HAP-1 (cell line): ENCODE measurements at regions not wholly inside any gene's neighbourhood (a gene's known extent, or its start where the extent isn't known, plus 50 kb on each side); places are given as distances from the start of the nearest gene placed in this dataset.

Experiments
- DNase-seq, 2 experiments: peaks; one replicate each; pipeline ENCODE4 v3.0.0-alpha.2; 2016 to 2020; ENCODE audit warnings: low spot score in 2 of 2
- H3K27me3 ChIP-seq: fragments of 250-450 bp; sonication (Bioruptor Pico); 2 replicates; pipeline ENCODE4 v1.5.1; 2020; ENCODE audit warnings: low read depth, mild to moderate bottlenecking, moderate library complexity
- H3K36me3 ChIP-seq: fragments of 250-450 bp; sonication (Bioruptor Pico); replicated peaks from 2 replicates; pipeline ENCODE4 v1.5.1; 2020; ENCODE audit warnings: mild to moderate bottlenecking
- H3K4me1 ChIP-seq: fragments of 250-450 bp; sonication (Bioruptor Pico); 2 replicates; pipeline ENCODE4 v1.5.1; 2020; ENCODE audit warnings: mild to moderate bottlenecking
- H3K4me3 ChIP-seq: fragments of 250-450 bp; sonication (Bioruptor Pico); 2 replicates; pipeline ENCODE4 v1.5.1; 2020; ENCODE audit warnings: mild to moderate bottlenecking, moderate library complexity
- H3K9me3 ChIP-seq: fragments of 250-450 bp; sonication (Bioruptor Pico); 2 replicates; pipeline ENCODE4 v1.5.1; 2020; ENCODE audit warnings: mild to moderate bottlenecking, moderate library complexity
- in situ Hi-C: fragments of 300-500 bp; cut with MboI; formaldehyde crosslinking; loops from 3 replicates; pipeline ENCODE4 v1.14.3; 2020; ENCODE audit warnings: low sequenced_read_pairs, inconsistent platforms, mixed read lengths

DNA sequence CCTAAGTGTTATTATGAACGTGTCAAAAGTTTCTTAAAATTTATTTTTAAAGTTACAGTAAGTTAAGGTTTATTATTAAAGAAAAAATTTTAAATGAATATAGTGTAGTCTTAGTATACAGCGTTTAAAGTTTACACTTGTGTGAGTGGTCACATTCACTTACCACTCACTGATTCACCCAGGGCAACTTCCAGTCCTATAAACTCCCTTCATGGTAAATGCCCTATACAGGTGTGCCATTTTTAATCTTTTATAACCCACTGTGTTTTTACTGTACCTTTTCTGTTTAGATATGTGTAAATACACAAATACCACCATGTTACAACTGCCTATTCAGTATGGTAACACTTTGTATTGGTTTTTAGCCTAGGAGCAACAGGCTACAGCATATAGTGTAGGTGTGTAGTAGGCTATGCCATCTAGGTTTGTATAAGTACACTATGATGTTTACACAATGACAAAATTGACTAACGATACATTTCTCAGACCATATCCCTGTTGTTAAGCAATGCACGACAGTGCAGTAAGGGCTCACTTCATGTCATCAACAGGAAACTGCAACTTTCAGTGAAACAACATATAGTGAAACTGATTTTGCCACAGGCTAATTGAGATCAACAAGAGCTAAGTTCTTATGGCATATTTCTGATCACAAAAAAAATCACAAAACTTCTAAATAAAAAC lies 112.0 kb upstream of the TMCC3 start:
- no peak for DNase-seq
- Histone ChIP-seq H3K36me3 (no peaks in the 10 kb centered on the region), H3K4me3 (no peak overlapping the region), H3K4me1 (peaks cover 4% of the 10 kb centered on the region; the same call in 1 of the 2 replicates), H3K27me3 (no peaks in the 10 kb centered on the region), H3K9me3 (no peaks in the 10 kb centered on the region)
- in situ Hi-C loops = loop anchor here (5.0 kb wide), 1 partner anchor 215 kb away; no protein-coding TSS in a partner anchor

DNA sequence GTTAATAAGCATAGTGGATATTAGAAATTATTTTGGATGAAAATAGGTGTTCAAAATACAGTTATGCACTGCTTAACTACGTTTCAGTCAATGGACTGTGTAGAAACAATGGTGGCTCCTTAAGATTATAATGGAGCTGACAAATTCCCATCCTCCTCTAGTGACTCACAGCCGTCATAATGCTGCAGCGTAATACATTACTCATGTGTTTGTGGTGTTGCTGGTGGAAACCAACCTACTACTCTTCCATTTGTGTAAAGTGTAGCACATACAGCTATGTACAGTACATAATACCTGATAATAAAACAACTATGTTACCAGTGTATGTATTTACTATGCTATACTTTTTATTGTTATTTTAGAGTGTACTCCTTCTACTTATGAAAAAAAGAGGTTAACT lies 111.2 kb upstream of the TMCC3 start:
- H3K9me3 ChIP-seq = no peaks in the 10 kb centered on the region
- H3K27me3 ChIP-seq = no peaks in the 10 kb centered on the region
- DNase-seq = no peak
- H3K4me1 ChIP-seq = peaks cover 9% of the 10 kb centered on the region
- H3K36me3 ChIP-seq = no peaks in the 10 kb centered on the region
- no peak overlapping the region for H3K4me3 ChIP-seq
- in situ Hi-C loops = loop anchor here (5.0 kb wide), 1 partner anchor 214 kb away; no protein-coding TSS in a partner anchor

DNA sequence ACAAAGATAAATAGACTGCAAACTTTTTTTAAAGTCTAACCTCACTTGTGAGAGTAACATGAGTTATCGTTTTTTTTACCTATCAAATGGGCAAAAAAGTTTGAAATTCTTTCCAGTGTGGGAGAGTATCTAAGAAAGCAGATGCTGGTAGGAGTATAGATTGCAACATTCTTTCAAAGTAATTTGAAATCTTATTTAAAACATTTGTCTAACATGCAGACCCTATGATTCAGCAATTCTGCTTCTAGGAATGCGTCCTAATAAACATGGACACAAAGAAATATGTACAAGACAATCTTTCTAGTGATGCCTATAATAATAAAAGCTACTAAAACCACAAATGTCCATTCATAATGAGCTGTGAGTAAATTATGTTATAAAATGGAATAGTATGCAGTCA lies 110.4 kb upstream of the TMCC3 start:
- Histone ChIP-seq H3K4me3 (no peak overlapping the region), H3K36me3 (no peaks in the 10 kb centered on the region), H3K9me3 (no peaks in the 10 kb centered on the region), H3K27me3 (no peaks in the 10 kb centered on the region), H3K4me1 (peaks cover 9% of the 10 kb centered on the region)
- in situ Hi-C loops = loop anchor here (5.0 kb wide), 1 partner anchor 213 kb away; no protein-coding TSS in a partner anchor
- no peak for DNase-seq

DNA sequence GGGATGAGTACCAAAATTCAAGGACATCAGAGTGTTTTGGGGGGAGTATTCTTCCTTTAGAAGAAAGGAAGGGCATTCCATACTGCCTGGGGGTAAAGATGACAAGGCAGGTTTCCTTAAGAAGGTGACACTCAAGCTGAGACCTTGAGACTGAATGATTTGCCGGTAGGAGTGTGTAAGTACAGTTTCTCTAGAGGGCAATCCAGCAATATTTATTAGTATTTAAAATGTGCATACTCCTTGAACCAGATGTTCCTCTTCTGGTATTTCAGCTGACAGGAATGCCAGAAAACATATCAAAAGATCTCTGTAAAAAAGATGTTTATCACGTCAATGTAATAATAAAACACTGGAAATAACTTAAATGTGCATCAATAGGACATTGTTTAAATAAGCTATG lies 106.4 kb upstream of the TMCC3 start:
- DNase-seq = no peak
- Histone ChIP-seq H3K9me3 (no peaks in the 10 kb centered on the region), H3K36me3 (no peaks in the 10 kb centered on the region), H3K4me1 (peaks cover 5% of the 10 kb centered on the region), H3K27me3 (no peaks in the 10 kb centered on the region), H3K4me3 (no peak overlapping the region)
- in situ Hi-C loops = no loop called here

DNA sequence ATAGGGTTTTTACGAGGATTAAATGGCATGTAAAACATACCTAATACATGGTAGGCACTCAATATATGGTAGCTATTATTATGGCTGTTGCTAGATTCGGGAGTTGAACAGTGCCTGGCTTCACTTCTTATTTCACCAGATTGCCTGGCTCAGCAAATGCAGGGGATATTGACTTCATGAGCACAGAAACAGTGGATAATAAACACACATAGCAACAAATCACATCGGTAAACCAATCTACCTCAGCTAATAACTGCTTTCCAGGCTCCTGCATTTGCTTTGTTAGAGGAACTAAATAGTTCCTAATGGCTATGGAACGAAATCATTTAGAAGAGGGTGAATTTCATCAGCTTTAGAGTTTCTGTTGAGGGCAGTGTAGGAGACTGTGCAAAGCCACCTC lies 105.2 kb upstream of the TMCC3 start:
- Histone ChIP-seq H3K36me3 (no peaks in the 10 kb centered on the region), H3K9me3 (no peaks in the 10 kb centered on the region), H3K4me1 (peaks cover 5% of the 10 kb centered on the region), H3K27me3 (no peaks in the 10 kb centered on the region), H3K4me3 (no peak overlapping the region)
- no peak for DNase-seq
- in situ Hi-C loops = no loop called here

DNA sequence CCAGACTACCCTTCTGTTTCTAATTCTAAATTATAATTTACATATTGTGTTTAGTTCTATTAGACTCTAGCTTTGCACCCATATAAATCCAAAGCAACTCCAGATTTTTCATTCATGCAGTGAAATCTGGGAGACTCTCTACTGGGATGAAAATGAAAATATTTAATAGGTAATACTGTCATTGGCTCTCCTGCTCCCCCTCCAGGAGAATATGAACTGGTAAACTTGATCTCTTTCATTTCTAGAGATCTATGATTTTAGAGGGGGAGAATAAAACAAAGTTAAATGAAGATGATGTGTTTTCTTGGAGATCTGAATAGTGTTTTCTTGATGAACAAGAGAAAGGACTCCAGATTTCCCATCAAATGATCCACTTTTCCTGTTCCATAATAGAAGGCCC lies 104.3 kb upstream of the TMCC3 start:
- Histone ChIP-seq H3K4me3 (no peak overlapping the region), H3K36me3 (no peaks in the 10 kb centered on the region), H3K4me1 (peaks cover 5% of the 10 kb centered on the region), H3K9me3 (no peaks in the 10 kb centered on the region), H3K27me3 (no peaks in the 10 kb centered on the region)
- DNase-seq = no peak
- in situ Hi-C loops = no loop called here

DNA sequence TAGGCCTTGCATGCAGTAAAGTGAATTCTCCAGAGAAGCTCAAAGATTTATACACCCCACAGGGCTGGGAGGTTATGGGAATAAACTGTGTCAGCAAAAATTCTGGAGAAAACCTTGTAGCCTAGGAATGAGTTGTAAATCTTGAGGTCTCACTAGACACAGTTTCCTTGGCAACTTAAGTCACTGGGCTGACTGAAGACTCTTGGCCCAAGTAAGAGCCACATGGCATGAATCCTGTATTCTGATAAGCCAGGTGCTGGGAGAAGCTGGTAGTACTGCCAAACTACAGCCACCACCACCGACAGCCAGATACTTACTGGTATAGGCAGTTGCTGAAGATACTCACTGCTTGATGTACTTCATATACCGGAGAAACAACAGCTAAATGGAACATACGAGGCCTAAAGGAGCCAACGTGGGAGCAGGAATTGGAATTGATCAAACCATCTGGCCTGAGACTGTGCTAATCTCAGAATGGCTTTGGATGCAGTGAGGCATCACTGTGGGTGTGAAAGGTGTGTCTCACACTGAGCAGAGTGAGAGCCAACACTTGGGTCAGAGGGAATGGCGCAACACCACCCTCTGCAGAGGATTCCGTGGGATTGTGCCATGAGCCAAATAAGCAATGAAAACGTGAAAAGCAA lies 102.8 kb upstream of the TMCC3 start:
- no peaks in the 10 kb centered on the region for H3K27me3 ChIP-seq
- no peak for DNase-seq
- in situ Hi-C loops = no loop called here
- H3K4me3 ChIP-seq = no peak overlapping the region
- H3K36me3 ChIP-seq = no peaks in the 10 kb centered on the region
- H3K9me3 ChIP-seq = no peaks in the 10 kb centered on the region
- H3K4me1 ChIP-seq = peaks cover 5% of the 10 kb centered on the region

DNA sequence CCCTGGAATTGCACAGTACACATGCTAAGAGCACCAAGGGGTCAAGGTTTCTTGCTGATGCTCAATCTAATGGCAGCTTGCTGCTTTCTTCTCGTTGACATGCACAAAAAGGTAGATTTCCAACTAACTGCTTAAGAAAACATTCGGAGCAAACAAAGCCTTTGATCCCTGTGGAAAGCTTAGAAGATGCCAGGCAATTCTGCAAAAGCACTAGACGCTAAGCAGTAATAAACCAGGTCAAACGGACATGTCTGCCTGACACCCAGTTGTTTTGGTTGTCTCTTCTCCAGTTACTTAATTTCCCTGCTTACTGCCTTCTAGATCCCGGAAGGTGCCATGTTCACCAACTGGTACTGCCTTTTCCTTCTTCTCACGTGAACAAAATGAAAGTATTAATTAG lies 100.5 kb upstream of the TMCC3 start:
- Histone ChIP-seq H3K4me3 (no peak overlapping the region), H3K9me3 (no peaks in the 10 kb centered on the region), H3K4me1 (no peaks in the 10 kb centered on the region), H3K36me3 (no peaks in the 10 kb centered on the region), H3K27me3 (no peaks in the 10 kb centered on the region)
- in situ Hi-C loops = no loop called here
- no peak for DNase-seq

DNA sequence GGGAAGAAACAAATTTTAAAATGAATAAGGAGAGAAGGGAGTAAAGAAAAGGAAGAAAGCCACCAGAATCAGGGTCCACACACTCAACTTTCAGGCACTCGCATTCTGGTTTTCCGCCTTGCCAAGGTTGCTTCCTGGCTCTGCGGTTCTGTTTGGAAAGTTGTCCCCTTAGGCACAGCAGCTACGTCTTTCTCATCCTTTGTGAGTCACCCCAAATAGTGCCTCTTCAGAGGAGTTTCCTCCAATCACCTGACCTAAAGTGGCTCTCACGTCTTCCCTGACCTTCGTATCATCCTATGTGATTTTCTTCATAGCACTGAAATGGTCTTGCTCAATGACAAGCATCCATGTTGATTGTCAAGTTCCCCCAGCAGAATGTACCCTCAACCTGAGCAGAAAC lies 99.5 kb upstream of the TMCC3 start:
- no peaks in the 10 kb centered on the region for H3K9me3 ChIP-seq
- in situ Hi-C loops = no loop called here
- H3K4me1 ChIP-seq = no peaks in the 10 kb centered on the region

DNA sequence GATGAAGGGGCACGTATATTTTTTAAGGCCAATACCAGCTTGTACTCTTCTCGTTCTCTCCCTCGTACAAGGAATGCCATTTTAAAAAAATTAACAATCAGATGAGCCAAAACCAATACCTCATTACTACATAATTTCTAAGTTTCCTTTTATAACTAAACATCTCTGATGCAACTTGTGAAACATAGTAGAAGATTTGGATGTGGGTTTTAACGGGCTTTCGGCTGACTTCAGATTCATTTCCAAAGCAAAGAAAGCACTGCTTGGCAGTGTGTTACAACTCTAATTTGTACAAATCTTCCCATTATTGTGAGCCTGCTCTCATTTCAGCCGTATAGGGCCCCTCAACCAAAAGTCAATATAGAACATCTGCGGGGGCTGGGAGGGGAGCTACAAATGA lies 99.1 kb upstream of the TMCC3 start:
- Histone ChIP-seq H3K4me1 (no peaks in the 10 kb centered on the region), H3K9me3 (no peaks in the 10 kb centered on the region), H3K36me3 (no peaks in the 10 kb centered on the region), H3K4me3 (no peak overlapping the region), H3K27me3 (no peaks in the 10 kb centered on the region)
- no peak for DNase-seq
- in situ Hi-C loops = no loop called here

More for the DNA sequence above, 99.5 kb upstream of the TMCC3 start:
- Histone ChIP-seq H3K4me3 (no peak overlapping the region), H3K27me3 (no peaks in the 10 kb centered on the region), H3K36me3 (no peaks in the 10 kb centered on the region)
- DNase-seq = no peak

DNA sequence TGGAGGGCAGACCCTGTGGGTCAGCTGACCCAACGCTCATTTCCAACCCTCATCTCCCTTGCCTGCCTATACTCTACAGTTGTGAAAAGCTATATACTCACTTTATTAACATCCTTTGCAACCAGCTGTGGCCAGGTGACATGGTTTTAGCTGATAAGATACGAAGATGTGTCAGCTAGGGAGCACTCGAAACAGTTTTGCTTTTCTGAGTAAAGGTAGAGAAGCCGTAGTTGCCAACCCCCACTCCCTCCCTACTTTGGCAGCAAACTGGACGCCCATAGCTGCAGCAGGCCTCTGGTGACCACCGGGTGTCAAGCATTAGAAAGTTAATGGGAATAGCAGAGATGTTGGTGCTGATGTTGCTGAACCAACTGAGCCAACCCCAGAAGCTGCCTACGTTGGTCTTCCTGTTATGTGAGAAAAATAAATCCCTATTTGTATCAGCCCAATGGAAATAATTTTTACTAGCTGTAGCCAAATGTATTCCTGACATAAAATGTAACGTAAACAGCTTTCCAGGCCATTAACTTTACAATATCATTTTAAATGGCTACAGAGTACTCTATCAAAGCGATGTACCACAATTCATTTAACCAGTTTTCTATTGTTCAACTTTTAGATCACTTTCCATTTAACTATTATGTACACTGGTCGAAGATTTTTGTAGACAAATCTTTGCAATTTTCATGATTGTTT lies 98.5 kb upstream of the TMCC3 start:
- in situ Hi-C loops = no loop called here
- no peak for DNase-seq
- no peak overlapping the region for H3K4me3 ChIP-seq
- no peaks in the 10 kb centered on the region for H3K36me3 ChIP-seq
- H3K4me1 ChIP-seq = no peaks in the 10 kb centered on the region
- H3K9me3 ChIP-seq = no peaks in the 10 kb centered on the region
- H3K27me3 ChIP-seq = no peaks in the 10 kb centered on the region

DNA sequence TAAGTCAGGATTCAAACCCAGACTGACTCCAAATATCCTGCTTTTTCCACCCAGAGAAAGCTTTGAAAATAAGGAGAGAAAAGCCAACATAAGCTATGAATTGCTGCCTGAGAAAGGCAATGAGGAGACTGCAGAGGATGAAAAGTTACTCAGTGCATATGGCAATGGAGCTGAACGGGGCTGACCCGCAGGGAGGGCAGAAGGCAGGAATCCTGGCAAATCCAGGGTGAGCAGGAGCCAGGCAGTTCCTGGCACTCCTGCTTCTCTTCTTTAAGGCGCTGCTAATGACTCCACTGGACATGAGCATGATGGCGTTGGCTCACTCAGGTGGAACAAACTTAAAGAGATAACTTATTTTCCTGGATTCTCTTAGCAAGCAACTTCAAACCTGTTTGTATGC lies 95.2 kb upstream of the TMCC3 start:
- Histone ChIP-seq H3K4me3 (no peak overlapping the region), H3K4me1 (no peaks in the 10 kb centered on the region), H3K9me3 (no peaks in the 10 kb centered on the region), H3K27me3 (no peaks in the 10 kb centered on the region), H3K36me3 (no peaks in the 10 kb centered on the region)
- in situ Hi-C loops = no loop called here
- DNase-seq = no peak

DNA sequence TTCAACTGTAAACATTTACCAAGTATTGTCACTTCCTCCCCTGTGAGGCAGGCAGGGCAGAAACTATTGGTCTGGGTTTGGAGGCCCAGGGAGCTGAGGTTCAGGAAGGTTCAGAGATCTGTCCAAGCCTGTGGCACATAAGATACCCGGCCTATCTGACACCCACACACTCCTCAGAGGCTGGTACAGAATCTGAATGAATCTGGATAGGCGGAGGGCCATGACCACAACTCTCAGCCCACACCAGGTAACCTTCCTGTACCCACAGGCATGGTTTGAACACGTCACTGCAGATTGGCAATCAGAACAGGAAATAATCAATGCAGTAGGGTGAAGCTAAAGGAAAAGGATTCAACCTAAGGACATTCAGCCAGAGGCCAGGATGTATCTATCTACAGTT lies 92.8 kb upstream of the TMCC3 start:
- in situ Hi-C loops = no loop called here
- Histone ChIP-seq H3K4me3 (no peak overlapping the region), H3K27me3 (no peaks in the 10 kb centered on the region), H3K36me3 (no peaks in the 10 kb centered on the region), H3K9me3 (no peaks in the 10 kb centered on the region), H3K4me1 (no peaks in the 10 kb centered on the region)
- no peak for DNase-seq

DNA sequence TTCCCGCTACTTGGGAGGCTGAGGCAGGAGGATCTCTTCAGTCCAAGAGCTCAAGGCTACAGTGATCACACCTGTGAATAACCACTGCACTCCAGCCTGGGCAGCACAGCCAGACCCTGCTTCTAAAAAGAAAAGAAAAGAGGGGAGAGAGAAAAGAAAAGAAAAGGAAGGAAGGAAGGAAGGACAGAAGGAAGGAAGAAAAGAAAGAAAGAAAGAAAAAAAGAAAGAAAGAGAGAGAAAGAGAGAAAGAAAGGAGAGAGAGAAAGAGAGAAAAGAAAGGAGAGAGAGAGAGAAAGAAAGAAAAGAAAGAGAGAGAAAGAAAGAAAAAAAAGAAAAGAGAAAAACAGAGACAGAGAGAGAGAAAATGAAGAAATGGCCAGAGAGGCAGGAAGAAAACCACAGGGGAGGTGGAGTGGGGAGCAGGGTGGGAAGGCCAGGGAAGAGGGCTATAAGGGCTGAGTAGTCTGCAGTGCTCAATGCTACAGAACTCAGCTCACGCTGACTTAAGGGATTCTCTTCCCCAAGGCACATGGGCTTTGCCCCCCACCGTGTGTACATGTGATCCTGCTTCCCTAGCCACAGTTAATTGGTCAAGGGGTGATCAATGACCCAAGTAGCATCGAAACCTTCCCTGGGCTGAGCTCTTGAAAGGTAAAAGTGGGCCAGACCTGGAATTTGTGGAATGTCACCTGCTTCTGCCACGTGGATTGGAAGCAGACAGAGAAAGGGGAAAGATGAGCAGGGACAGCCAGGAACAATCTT lies 90.4 kb upstream of the TMCC3 start:
- Histone ChIP-seq H3K9me3 (no peaks in the 10 kb centered on the region), H3K4me3 (no peak overlapping the region), H3K27me3 (no peaks in the 10 kb centered on the region), H3K4me1 (no peaks in the 10 kb centered on the region), H3K36me3 (no peaks in the 10 kb centered on the region)
- in situ Hi-C loops = no loop called here
- no peak for DNase-seq
